ENCODE measurements at regions not wholly inside any gene's neighbourhood (a gene's known extent, or its start where the extent isn't known, plus 50 kb on each side); places are given as distances from the start of the nearest gene placed in this dataset.

DNA sequence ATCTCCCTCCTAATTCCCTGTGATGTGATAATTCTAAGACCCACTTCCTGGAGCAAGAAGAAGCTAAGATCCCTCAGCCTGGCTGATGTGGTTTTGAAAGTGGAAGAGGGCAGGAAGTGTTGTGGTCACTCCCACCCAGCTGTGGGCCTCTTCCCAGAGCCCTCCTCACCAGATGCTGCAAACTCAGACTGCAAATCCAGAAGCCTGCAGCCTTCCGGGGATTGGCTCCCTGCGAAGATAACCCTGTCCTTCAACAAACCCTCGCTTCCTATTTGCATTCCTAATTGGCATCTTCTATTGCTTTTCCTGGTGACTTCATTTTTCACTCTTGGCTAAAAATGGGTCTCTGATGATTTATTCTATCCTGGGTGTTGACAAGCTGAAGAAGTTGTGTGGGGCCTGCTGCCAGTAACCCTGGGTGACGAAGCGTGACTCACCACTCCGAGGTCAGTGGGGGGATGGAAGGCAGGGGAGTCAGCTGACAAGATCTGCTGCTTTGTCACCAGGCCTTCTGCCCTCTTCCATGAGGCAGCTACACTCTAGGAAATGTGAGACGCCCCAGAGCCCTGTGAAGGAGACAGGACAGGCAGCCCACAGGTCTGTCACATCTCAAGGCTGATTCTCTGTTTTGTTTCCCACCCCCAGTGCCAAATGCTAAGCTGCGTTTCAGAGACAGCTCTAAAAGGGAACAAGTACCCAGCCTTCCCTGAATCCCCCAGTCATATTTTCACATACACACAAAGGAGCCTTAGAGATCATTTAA is 99.7 kb upstream of the LIPC start:
- peak overlapping the region; percentile 86 for H3K4me2 ChIP-seq (ENCODE audit: low read depth, low read length)
- H3K36me3 ChIP-seq (replicated peaks in 1 of 2; ENCODE audit: control insufficient read depth in 1 of 2, insufficient read depth in 2 of 2, low read length in 2 of 2) = no peaks in the 10 kb centered on the region
- peak overlapping the region; percentile 26 to 67 (median 48) for H3K4me3 ChIP-seq (replicated peaks in 1 of 3; ENCODE audit: insufficient read depth in 1 of 3, low read depth in 2 of 3, low read length in 3 of 3)
- 0% methylated on average over 8 of the region's 8 CpGs for WGBS (ENCODE audit: low lambda C conversion rate)
- peaks cover 50% of the 10 kb centered on the region for H3K4me1 ChIP-seq (ENCODE audit: insufficient read depth, low read length)
- ATAC-seq = peak; percentile 85
- H4K20me1 ChIP-seq (ENCODE audit: insufficient read depth, low read length) = no peaks in the 10 kb centered on the region
- H2AFZ ChIP-seq (ENCODE audit: low read length) = no peak overlapping the region
- intact Hi-C loops (cut with micrococcal nuclease; ENCODE audit: unreplicated experiment) = loop anchor here (5.0 to 10.0 kb wide), 2 partner anchors 47 to 100 kb away; partner anchors contain the start of gene LIPC
- in situ Hi-C loops (cut with HindIII; ENCODE audit: extremely low pct_ligation_motif_present, low pct_unique_long_range_greater_than_20kb) = no loop called here
- peak overlapping the region; percentile 74 for H3K27ac ChIP-seq (ENCODE audit: extremely low read length, insufficient read depth, low read length)
- POLR2A ChIA-PET = interaction anchor here (1.0 to 4.9 kb wide), 19 partner anchors 11 to 532 kb away, joined by 3 to 45 read pairs (median 5); partner anchors contain the start of genes ADAM10, LIPC and MINDY2
- no TSS peak for BruUV-seq (replicated peaks)
- H3K79me2 ChIP-seq (ENCODE audit: insufficient read depth, low read length) = no peaks in the 10 kb centered on the region
- peak overlapping the region; percentile 73 for H3K9ac ChIP-seq (ENCODE audit: insufficient read depth, low read depth, low read length)
- H3K9me3 ChIP-seq (ENCODE audit: low read length) = no peaks in the 10 kb centered on the region
- FAIRE-seq = peak; percentile 85
- peak; percentile 92 for DNase-seq (ENCODE audit: low spot score)
- no peaks in the 10 kb centered on the region; a peak in 1 of 5 replicates for H3K27me3 ChIP-seq (ENCODE audit: control insufficient read depth in 1 of 2, insufficient read depth in 2 of 2, low read length in 2 of 2)
- CTCF ChIA-PET (ENCODE audit: low intra/inter-chr PET ratio, low total read pairs) = no interaction called here
- TF ChIP-seq, protein P1, sequence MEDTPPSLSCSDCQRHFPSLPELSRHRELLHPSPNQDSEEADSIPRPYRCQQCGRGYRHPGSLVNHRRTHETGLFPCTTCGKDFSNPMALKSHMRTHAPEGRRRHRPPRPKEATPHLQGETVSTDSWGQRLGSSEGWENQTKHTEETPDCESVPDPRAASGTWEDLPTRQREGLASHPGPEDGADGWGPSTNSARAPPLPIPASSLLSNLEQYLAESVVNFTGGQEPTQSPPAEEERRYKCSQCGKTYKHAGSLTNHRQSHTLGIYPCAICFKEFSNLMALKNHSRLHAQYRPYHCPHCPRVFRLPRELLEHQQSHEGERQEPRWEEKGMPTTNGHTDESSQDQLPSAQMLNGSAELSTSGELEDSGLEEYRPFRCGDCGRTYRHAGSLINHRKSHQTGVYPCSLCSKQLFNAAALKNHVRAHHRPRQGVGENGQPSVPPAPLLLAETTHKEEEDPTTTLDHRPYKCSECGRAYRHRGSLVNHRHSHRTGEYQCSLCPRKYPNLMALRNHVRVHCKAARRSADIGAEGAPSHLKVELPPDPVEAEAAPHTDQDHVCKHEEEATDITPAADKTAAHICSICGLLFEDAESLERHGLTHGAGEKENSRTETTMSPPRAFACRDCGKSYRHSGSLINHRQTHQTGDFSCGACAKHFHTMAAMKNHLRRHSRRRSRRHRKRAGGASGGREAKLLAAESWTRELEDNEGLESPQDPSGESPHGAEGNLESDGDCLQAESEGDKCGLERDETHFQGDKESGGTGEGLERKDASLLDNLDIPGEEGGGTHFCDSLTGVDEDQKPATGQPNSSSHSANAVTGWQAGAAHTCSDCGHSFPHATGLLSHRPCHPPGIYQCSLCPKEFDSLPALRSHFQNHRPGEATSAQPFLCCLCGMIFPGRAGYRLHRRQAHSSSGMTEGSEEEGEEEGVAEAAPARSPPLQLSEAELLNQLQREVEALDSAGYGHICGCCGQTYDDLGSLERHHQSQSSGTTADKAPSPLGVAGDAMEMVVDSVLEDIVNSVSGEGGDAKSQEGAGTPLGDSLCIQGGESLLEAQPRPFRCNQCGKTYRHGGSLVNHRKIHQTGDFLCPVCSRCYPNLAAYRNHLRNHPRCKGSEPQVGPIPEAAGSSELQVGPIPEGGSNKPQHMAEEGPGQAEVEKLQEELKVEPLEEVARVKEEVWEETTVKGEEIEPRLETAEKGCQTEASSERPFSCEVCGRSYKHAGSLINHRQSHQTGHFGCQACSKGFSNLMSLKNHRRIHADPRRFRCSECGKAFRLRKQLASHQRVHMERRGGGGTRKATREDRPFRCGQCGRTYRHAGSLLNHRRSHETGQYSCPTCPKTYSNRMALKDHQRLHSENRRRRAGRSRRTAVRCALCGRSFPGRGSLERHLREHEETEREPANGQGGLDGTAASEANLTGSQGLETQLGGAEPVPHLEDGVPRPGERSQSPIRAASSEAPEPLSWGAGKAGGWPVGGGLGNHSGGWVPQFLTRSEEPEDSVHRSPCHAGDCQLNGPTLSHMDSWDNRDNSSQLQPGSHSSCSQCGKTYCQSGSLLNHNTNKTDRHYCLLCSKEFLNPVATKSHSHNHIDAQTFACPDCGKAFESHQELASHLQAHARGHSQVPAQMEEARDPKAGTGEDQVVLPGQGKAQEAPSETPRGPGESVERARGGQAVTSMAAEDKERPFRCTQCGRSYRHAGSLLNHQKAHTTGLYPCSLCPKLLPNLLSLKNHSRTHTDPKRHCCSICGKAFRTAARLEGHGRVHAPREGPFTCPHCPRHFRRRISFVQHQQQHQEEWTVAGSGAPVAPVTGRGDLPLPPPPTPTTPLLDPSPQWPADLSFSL (CRISPR knock-in tag; IDR thresholded peaks at IDR 0.05) = no peak
- TF ChIP-seq, protein P2, sequence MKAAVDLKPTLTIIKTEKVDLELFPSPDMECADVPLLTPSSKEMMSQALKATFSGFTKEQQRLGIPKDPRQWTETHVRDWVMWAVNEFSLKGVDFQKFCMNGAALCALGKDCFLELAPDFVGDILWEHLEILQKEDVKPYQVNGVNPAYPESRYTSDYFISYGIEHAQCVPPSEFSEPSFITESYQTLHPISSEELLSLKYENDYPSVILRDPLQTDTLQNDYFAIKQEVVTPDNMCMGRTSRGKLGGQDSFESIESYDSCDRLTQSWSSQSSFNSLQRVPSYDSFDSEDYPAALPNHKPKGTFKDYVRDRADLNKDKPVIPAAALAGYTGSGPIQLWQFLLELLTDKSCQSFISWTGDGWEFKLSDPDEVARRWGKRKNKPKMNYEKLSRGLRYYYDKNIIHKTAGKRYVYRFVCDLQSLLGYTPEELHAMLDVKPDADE (CRISPR knock-in tag; IDR thresholded peaks at IDR 0.05) = no peak
- no peak for TF ChIP-seq ZNF282 (IDR thresholded peaks at IDR 0.05; ENCODE audit: partially characterized antibody)
- TF ChIP-seq SRY (CRISPR knock-in tag; IDR thresholded peaks at IDR 0.05) = no peak
- TF ChIP-seq, protein P3, sequence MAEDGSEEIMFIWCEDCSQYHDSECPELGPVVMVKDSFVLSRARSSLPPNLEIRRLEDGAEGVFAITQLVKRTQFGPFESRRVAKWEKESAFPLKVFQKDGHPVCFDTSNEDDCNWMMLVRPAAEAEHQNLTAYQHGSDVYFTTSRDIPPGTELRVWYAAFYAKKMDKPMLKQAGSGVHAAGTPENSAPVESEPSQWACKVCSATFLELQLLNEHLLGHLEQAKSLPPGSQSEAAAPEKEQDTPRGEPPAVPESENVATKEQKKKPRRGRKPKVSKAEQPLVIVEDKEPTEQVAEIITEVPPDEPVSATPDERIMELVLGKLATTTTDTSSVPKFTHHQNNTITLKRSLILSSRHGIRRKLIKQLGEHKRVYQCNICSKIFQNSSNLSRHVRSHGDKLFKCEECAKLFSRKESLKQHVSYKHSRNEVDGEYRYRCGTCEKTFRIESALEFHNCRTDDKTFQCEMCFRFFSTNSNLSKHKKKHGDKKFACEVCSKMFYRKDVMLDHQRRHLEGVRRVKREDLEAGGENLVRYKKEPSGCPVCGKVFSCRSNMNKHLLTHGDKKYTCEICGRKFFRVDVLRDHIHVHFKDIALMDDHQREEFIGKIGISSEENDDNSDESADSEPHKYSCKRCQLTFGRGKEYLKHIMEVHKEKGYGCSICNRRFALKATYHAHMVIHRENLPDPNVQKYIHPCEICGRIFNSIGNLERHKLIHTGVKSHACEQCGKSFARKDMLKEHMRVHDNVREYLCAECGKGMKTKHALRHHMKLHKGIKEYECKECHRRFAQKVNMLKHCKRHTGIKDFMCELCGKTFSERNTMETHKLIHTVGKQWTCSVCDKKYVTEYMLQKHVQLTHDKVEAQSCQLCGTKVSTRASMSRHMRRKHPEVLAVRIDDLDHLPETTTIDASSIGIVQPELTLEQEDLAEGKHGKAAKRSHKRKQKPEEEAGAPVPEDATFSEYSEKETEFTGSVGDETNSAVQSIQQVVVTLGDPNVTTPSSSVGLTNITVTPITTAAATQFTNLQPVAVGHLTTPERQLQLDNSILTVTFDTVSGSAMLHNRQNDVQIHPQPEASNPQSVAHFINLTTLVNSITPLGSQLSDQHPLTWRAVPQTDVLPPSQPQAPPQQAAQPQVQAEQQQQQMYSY (CRISPR knock-in tag; IDR thresholded peaks at IDR 0.05) = no peak
- peak; percentile 66; the same call in 1 of the 2 replicates for TF ChIP-seq MTA1 (CRISPR knock-in tag; IDR thresholded peaks at IDR 0.05; ENCODE audit: borderline replicate concordance)
- TF ChIP-seq, protein P4, sequence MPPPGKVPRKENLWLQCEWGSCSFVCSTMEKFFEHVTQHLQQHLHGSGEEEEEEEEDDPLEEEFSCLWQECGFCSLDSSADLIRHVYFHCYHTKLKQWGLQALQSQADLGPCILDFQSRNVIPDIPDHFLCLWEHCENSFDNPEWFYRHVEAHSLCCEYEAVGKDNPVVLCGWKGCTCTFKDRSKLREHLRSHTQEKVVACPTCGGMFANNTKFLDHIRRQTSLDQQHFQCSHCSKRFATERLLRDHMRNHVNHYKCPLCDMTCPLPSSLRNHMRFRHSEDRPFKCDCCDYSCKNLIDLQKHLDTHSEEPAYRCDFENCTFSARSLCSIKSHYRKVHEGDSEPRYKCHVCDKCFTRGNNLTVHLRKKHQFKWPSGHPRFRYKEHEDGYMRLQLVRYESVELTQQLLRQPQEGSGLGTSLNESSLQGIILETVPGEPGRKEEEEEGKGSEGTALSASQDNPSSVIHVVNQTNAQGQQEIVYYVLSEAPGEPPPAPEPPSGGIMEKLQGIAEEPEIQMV (CRISPR knock-in tag; IDR thresholded peaks at IDR 0.05; ENCODE audit: low read depth) = no peak
- TF ChIP-seq EZH2 (conservative IDR thresholded peaks at IDR 0.05; ENCODE audit: low read depth, low read length) = no peak
- TF ChIP-seq ZMYM2 (CRISPR knock-in tag; IDR thresholded peaks at IDR 0.05) = peak; percentile 60; the same call in 1 of the 2 replicates
- TF ChIP-seq ZNF556 (CRISPR knock-in tag; IDR thresholded peaks at IDR 0.05; ENCODE audit: borderline replicate concordance) = no peak
